Parathyroid adenoma (tissue), 2 donors: ENCODE measurements at regions not wholly inside any gene's neighbourhood (a gene's known extent, or its start where the extent isn't known, plus 50 kb on each side); places are given as distances from the start of the nearest gene placed in this dataset.

Experiments used
- H2AFZ ChIP-seq: fragments of 300-600 bp; sonication (generic); one replicate; pipeline ENCODE4 v1.7.0; 2017; ENCODE audit warnings: antibody characterized with exemption, mild to moderate bottlenecking
- H3K27ac ChIP-seq: fragments of 300-600 bp; sonication (generic); one replicate; pipeline ENCODE4 v1.7.0; 2017
- H3K27me3 ChIP-seq: fragments of 300-600 bp; sonication (generic); one replicate; pipeline ENCODE4 v1.7.0; 2017; ENCODE audit warnings: low read length; ENCODE audit not compliant: control insufficient read depth, insufficient read depth
- H3K36me3 ChIP-seq: fragments of 300-600 bp; sonication (generic); one replicate; pipeline ENCODE4 v1.7.0; 2017; ENCODE audit warnings: low read length; ENCODE audit not compliant: control insufficient read depth, insufficient read depth
- H3K4me1 ChIP-seq: fragments of 300-600 bp; sonication (generic); one replicate; pipeline ENCODE4 v1.7.0; 2017; ENCODE audit warnings: control low read depth
- H3K4me2 ChIP-seq: fragments of 300-600 bp; sonication (generic); one replicate; pipeline ENCODE4 v1.7.0; 2017; ENCODE audit warnings: low read length
- H3K4me3 ChIP-seq: fragments of 300-600 bp; sonication (generic); one replicate; pipeline ENCODE4 v1.7.0; 2017; ENCODE audit warnings: low read depth, low read length
- H3K79me2 ChIP-seq: fragments of 300-600 bp; sonication (generic); one replicate; pipeline ENCODE4 v1.7.0; 2017; ENCODE audit warnings: control low read depth
- H3K9ac ChIP-seq: fragments of 300-600 bp; sonication (generic); one replicate; pipeline ENCODE4 v1.7.0; 2017; ENCODE audit warnings: mild to moderate bottlenecking
- H3K9me3 ChIP-seq: fragments of 300-600 bp; sonication (generic); one replicate; pipeline ENCODE4 v1.7.0; 2017; ENCODE audit warnings: low read length; ENCODE audit not compliant: control insufficient read depth
- TF ChIP-seq, protein P1 (sequence below): fragments of 300-600 bp; sonication (generic); IDR thresholded peaks from one replicate; pipeline ENCODE4 v1.7.0; 2017; ENCODE audit warnings: antibody characterized with exemption, mild to moderate bottlenecking
- donor health status: primary hyperparathyroidism.

DNA sequence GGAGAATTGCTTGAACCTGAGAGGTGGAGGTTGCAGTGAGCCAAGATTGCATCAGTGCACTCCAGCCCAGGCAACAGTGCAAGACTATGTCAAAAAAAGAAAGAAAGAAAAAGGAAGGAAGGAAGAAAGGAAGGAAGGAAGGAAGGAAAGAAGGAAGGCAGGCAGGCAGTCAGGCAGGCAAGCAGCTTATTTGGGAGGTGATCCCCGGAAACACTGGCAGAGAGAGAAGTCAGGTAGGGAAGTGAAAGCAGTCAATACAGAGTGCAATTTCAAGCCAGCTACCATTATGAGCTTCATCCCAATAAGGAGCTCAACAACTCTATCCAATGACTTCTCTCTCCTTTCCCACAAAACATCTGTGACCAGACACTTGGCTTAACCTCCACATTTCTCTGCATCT is 83.0 kb upstream of the TBC1D3K start:
- Histone ChIP-seq H3K4me3 (no peak overlapping the region), H3K9me3 (no peaks in the 10 kb centered on the region), H3K4me2 (no peak overlapping the region), H2AFZ (no peak overlapping the region), H3K9ac (no peak overlapping the region), H3K36me3 (no peaks in the 10 kb centered on the region), H3K27ac (no peak overlapping the region), H3K79me2 (no peaks in the 10 kb centered on the region), H3K4me1 (no peaks in the 10 kb centered on the region), H3K27me3 (no peaks in the 10 kb centered on the region)
- TF ChIP-seq, protein P1, sequence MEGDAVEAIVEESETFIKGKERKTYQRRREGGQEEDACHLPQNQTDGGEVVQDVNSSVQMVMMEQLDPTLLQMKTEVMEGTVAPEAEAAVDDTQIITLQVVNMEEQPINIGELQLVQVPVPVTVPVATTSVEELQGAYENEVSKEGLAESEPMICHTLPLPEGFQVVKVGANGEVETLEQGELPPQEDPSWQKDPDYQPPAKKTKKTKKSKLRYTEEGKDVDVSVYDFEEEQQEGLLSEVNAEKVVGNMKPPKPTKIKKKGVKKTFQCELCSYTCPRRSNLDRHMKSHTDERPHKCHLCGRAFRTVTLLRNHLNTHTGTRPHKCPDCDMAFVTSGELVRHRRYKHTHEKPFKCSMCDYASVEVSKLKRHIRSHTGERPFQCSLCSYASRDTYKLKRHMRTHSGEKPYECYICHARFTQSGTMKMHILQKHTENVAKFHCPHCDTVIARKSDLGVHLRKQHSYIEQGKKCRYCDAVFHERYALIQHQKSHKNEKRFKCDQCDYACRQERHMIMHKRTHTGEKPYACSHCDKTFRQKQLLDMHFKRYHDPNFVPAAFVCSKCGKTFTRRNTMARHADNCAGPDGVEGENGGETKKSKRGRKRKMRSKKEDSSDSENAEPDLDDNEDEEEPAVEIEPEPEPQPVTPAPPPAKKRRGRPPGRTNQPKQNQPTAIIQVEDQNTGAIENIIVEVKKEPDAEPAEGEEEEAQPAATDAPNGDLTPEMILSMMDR: no peak

DNA sequence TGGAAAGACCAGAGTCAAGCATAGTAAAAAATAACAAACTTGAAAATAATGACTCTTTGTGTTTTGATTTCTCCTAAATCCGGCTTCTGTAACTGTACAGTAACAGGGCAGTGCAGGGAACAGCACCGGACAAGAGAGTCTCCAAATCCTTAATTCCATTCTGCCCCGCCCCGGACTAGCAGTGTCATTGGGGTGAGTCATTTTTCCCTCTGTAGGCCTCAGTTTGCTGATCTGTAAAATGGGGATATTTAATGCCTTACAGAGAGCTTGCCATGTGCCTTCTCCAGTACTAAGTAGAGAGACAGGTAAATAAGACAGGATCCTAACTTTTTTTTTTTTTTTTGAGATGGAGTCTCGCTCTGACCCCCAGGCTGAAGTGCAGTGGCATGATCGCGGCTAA is 83.6 kb upstream of the TBC1D3K start:
- TF ChIP-seq, protein P1: no peak

DNA sequence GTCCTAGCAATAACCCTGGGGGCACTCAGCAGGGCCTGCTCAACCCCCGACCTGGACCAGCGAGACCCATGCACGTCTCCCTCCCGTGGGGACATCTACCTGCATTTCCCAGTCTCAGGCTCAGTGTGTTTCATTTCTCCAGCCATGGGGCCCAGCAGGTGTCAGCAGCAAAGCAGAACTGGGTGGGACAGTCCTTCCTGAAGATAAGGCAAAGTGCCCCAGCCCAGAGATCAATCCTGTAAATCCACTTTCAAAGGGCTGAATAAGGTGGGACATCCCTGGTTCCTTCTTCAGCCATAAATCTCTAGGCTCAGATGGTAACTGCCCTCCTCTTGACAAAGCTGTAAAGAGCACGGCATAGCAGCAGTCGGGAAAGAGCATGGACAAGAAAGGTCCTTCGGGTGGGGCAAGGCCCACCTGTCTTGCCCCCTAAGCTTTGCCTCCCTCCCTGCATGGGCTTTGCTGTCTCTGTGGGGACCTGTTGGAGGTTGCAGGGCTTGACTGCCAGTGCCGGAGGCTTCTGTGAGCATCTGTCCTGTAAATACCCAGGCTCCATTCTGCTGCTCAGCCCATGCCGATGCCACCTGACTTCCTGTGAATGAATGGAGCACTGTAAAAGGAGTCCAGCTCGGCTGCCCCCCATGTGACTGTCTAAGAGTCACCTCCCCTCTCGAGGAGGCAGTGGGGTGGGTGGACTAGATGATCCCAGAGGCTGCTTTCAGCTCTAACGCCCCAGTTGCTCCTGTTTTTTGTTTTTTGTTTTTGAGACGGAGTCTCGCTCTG is 84.8 kb upstream of the TBC1D3K start:
- H3K27ac ChIP-seq: no peak overlapping the region
- no peaks in the 10 kb centered on the region for H3K9me3 ChIP-seq
- no peaks in the 10 kb centered on the region for H3K27me3 ChIP-seq
- no peak overlapping the region for H2AFZ ChIP-seq
- H3K79me2 ChIP-seq: no peaks in the 10 kb centered on the region
- TF ChIP-seq, protein P1: no peak
- no peak overlapping the region for H3K4me2 ChIP-seq
- no peak overlapping the region for H3K9ac ChIP-seq
- no peaks in the 10 kb centered on the region for H3K36me3 ChIP-seq
- no peaks in the 10 kb centered on the region for H3K4me1 ChIP-seq
- no peak overlapping the region for H3K4me3 ChIP-seq

More for the DNA sequence above, 83.6 kb upstream of the TBC1D3K start:
- no peaks in the 10 kb centered on the region for H3K4me1 ChIP-seq
- H2AFZ ChIP-seq: no peak overlapping the region
- H3K27ac ChIP-seq: no peak overlapping the region
- H3K36me3 ChIP-seq: no peaks in the 10 kb centered on the region
- no peaks in the 10 kb centered on the region for H3K27me3 ChIP-seq
- H3K9ac ChIP-seq: no peak overlapping the region
- no peak overlapping the region for H3K4me3 ChIP-seq
- H3K4me2 ChIP-seq: no peak overlapping the region
- no peaks in the 10 kb centered on the region for H3K79me2 ChIP-seq
- H3K9me3 ChIP-seq: no peaks in the 10 kb centered on the region

DNA sequence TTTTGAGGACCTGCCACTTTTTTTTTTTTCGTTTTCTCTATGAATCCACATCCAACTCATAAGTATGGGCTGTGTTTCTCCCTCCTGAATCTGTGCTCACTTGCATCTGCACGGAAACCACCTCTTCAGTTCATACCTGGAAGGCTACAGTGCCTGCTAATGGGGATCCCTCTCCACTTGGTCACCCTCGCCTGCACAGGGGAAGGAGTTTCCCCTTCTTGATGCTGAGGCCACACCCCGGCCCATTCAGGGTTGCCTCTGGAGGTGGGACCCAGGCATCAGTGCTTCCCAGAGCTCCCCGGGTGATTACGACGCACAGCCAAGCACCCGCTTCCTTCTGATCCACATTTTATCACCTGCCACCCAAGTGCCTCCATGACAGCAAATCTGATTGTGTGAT is 85.9 kb upstream of the TBC1D3K start:
- no peak overlapping the region for H3K9ac ChIP-seq
- no peaks in the 10 kb centered on the region for H3K27me3 ChIP-seq
- TF ChIP-seq, protein P1: no peak
- H3K79me2 ChIP-seq: no peaks in the 10 kb centered on the region
- H3K4me2 ChIP-seq: no peak overlapping the region
- H3K4me1 ChIP-seq: no peaks in the 10 kb centered on the region
- H3K27ac ChIP-seq: no peak overlapping the region
- no peaks in the 10 kb centered on the region for H3K36me3 ChIP-seq
- no peak overlapping the region for H2AFZ ChIP-seq
- no peaks in the 10 kb centered on the region for H3K9me3 ChIP-seq
- no peak overlapping the region for H3K4me3 ChIP-seq

DNA sequence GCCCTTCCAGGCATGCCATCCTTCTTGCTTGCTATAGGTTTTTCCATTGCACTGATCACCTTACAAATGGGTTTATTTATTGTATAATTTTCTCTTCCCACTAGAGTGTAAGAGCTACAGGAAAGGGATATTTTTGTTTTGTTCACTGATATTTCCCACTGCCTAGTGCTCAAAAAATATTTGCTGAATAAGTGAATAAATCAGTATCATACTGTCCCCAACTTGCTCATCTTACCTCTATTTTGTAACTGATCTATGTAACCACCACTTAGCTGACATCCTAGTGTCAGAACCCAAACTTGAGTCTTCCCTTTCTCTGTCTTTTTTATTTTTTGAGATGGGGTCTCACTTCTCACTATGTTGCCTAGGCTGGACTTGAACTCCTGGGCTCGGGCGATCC is 87.6 kb upstream of the TBC1D3K start:
- TF ChIP-seq, protein P1: no peak
- Histone ChIP-seq H3K27ac (no peak overlapping the region), H3K27me3 (no peaks in the 10 kb centered on the region), H3K9me3 (no peaks in the 10 kb centered on the region), H3K4me3 (no peak overlapping the region), H3K4me2 (no peak overlapping the region), H3K9ac (no peak overlapping the region), H3K36me3 (no peaks in the 10 kb centered on the region), H3K79me2 (no peaks in the 10 kb centered on the region), H3K4me1 (no peaks in the 10 kb centered on the region), H2AFZ (no peak overlapping the region)
